ENCODE measurements at regions not wholly inside any gene's neighbourhood (a gene's known extent, or its start where the extent isn't known, plus 50 kb on each side); places are given as distances from the start of the nearest gene placed in this dataset.

- Histone ChIP-seq H3K27ac (ENCODE audit: low read depth, low read length) (no peak overlapping the region), H3K79me2 (ENCODE audit: insufficient read depth, low read length) (no peaks in the 10 kb centered on the region), H3K4me3 (replicated peaks in 1 of 2; ENCODE audit: low read depth in 1 of 2, low read length in 2 of 2) (no peak overlapping the region), H4K20me1 (ENCODE audit: insufficient read depth) (no peaks in the 10 kb centered on the region), H3K9me3 (ENCODE audit: control insufficient read depth in 1 of 2, insufficient read depth in 1 of 2, low read depth in 1 of 2, low read length in 2 of 2) (no peaks in the 10 kb centered on the region), H2AFZ (ENCODE audit: low read depth, low read length, poor library complexity, severe bottlenecking) (no peak overlapping the region), H3K27me3 (ENCODE audit: insufficient read depth, low read length) (no peaks in the 10 kb centered on the region), H3K9me2 (ENCODE audit: insufficient read depth) (no peaks in the 10 kb centered on the region), H3K9ac (ENCODE audit: low read length) (no peak overlapping the region), H3K36me3 (ENCODE audit: control insufficient read depth in 1 of 2, insufficient read depth in 2 of 2, low read length in 2 of 2) (no peaks in the 10 kb centered on the region), H3K4me1 (ENCODE audit: control insufficient read depth in 1 of 2, insufficient read depth in 2 of 2, low read length in 2 of 2) (no peaks in the 10 kb centered on the region), H3K4me2 (ENCODE audit: low read length) (no peak overlapping the region)
- no TSS peak for BruUV-seq (replicated peaks)
- RAD21 ChIA-PET (ENCODE audit: low non-redundant PET in 1 of 2, low total read pairs in 2 of 2, uncharacterized antibody in 2 of 2, unreplicated experiment in 2 of 2) = no interaction called here
- CTCF ChIA-PET = no interaction called here
- intact Hi-C loops (cut with micrococcal nuclease) = no loop called here
- ATAC-seq = no peak
- DNase-seq (ENCODE audit: low read depth, low spot score) = no peak
- POLR2A ChIA-PET = no interaction called here
- TF ChIP-seq SRF (IDR thresholded peaks at IDR 0.05; ENCODE audit: low read depth) = no peak
- no peak for TF ChIP-seq EGR1 (IDR thresholded peaks at IDR 0.05; ENCODE audit: low read depth)
- TF ChIP-seq YY1 (IDR thresholded peaks at IDR 0.05; ENCODE audit: extremely low read depth, insufficient replicate concordance, low read depth, low read length) = no peak
- no peak for TF ChIP-seq JUND (IDR thresholded peaks at IDR 0.05)
- no peak for TF ChIP-seq ELF1 (IDR thresholded peaks at IDR 0.05; ENCODE audit: borderline replicate concordance, low read depth)
- TF ChIP-seq ZNF274 (IDR thresholded peaks at IDR 0.05; ENCODE audit: low read depth, low read length) = no peak
- TF ChIP-seq CEBPB (IDR thresholded peaks at IDR 0.05; ENCODE audit: low read depth) = no peak
- TF ChIP-seq REST (IDR thresholded peaks at IDR 0.05; ENCODE audit: low read depth) = no peak
- no peak for TF ChIP-seq SIN3A (IDR thresholded peaks at IDR 0.05; ENCODE audit: low read depth)
- TF ChIP-seq ZFX (IDR thresholded peaks at IDR 0.05) = no peak
- TF ChIP-seq MAX (IDR thresholded peaks at IDR 0.05) = no peak
- TF ChIP-seq ZBTB33 (IDR thresholded peaks at IDR 0.05; ENCODE audit: extremely low read depth, insufficient replicate concordance, low read length) = no peak
- TF ChIP-seq ATF3 (IDR thresholded peaks at IDR 0.05) = no peak
- TF ChIP-seq EZH2phosphoT487 (IDR thresholded peaks at IDR 0.05; ENCODE audit: borderline replicate concordance) = no peak
- TF ChIP-seq POLR2AphosphoS5 (IDR thresholded peaks at IDR 0.05; ENCODE audit: low read depth, low read length) = no peak
- no peak for TF ChIP-seq POLR2A (IDR thresholded peaks at IDR 0.05; ENCODE audit: borderline replicate concordance, extremely low read depth, insufficient read depth, insufficient read length)
- no peak for TF ChIP-seq TCF7L2 (IDR thresholded peaks at IDR 0.05; ENCODE audit: borderline replicate concordance, extremely low read depth, insufficient read depth, insufficient read length)
- no peak for TF ChIP-seq EZH2 (IDR thresholded peaks at IDR 0.05)
- no peak for TF ChIP-seq CBX3 (IDR thresholded peaks at IDR 0.05; ENCODE audit: low read depth)
Observed at GRCh38 chr2:175500255-175500654, 318.7 kb upstream of the ATP5MC3 start.
